ENCODE measurements at regions not wholly inside any gene's neighbourhood (a gene's known extent, or its start where the extent isn't known, plus 50 kb on each side); places are given as distances from the start of the nearest gene placed in this dataset.

GRCh38 chr13:59546178-59546577 is 617.5 kb downstream of the DIAPH3 start:
- no peak for DNase-seq (ENCODE audit: low read depth)

GRCh38 chr13:59547950-59548349 is 615.8 kb downstream of the DIAPH3 start:
- DNase-seq (ENCODE audit: low read depth) = no peak

DNA sequence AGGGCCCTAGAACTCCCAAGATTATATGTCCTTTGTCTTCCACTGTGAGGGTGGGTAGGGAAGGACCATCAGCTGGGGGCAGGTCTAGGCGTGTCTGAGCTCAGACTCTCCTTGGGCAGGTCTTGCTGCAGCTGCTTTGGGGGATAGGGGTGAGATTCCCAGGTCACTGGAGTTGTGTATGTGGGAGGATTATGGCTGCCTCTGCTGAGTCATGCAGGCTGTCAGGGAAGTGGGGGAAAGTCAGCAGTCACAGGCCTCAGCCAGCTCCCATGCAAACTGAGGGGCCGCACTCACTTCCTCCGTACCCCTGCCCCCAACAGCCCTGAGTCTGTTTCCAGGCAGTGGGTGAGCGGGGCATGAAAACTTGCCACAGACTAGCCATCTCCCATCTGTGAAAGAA is 600.8 kb downstream of the DIAPH3 start:
- no peak for DNase-seq (ENCODE audit: low read depth)

GRCh38 chr13:59566561-59566960 is 597.2 kb downstream of the DIAPH3 start:
- no peak for DNase-seq (ENCODE audit: low read depth)

DNA sequence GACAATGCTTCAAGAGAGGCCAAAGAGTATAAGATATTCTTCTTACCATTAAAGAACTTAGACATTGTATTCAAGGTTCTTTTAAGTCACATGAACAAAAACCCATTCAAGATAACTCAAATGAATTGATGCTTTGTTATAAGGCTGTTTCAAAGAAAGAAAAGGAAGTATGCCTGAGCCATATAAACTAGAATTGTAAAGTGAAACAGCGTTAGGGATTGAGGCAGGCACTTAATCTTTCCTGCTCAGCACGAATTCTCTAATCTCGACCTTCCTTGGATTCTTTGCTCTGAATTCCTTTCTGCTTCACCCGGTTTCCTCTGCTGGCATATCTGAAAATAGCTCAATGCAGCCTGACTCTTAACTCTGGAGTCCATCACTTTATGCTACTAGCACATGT is 595.4 kb downstream of the DIAPH3 start:
- no peak for DNase-seq (ENCODE audit: low read depth)

DNA sequence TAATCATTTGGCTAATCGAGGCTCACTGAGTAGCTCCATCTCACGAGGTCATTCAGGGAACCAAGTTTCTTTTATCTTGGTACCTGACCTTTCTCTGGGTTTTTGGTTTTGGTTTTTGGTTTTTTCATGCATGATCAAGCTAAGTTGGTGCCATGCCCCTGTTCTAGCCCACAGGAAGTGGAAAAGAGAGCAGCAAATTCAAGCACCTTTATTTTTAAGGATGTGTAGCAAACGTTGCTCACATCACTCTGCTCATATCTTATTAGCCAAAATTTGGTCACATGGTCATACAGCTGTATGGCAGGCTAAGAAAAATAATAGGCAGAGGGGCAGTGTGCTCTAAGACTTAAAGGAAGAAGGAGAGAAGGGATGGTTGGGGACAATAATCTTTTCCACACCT is 593.5 kb downstream of the DIAPH3 start:
- DNase-seq (ENCODE audit: low read depth) = no peak

DNA sequence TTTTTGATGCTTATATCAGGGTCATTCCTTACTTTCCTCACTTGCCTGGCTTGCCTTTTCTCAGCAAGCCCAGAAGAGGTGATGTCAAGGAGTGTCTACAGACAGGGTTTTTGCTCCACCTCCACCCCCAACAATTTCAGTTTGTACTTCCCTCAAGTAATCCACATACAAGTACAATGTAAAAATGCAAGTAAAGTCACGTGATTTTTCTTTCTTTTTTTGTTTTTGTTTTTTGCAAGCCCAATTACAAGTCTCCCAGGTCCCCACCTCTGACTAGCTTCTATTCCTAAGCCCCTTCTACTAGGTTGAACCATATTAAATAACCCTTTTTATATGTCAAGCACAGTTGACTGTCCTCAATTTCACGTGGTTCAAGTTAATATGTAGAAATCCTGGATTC is 579.6 kb downstream of the DIAPH3 start:
- DNase-seq (ENCODE audit: low read depth) = no peak

- no peak for DNase-seq (ENCODE audit: low read depth)
These were observed 578.7 kb downstream of the DIAPH3 start for GRCh38 chr13:59584761-59585670.

DNA sequence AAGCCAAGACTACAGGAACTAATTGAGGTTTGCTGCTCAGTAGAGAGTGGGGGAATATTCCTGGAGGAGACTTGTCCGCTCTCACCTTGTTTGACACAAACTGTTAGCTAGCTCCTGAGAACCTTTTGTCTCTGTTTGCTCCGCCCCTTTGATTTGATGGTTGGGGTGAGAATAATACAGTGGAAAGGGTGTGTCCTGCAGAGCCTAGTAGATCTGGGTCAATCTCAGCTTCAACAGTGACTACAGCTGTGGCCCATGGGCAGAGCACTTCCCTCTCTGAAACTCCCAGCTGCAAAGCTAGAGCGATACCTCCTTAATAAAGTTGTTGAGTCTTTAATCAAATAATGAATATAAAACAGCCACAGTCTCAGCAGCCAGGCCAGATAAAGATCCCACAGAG is 576.7 kb downstream of the DIAPH3 start:
- DNase-seq (ENCODE audit: low read depth) = no peak

GRCh38 chr13:59587971-59588716 is 575.6 kb downstream of the DIAPH3 start:
- DNase-seq (ENCODE audit: low read depth) = no peak

DNA sequence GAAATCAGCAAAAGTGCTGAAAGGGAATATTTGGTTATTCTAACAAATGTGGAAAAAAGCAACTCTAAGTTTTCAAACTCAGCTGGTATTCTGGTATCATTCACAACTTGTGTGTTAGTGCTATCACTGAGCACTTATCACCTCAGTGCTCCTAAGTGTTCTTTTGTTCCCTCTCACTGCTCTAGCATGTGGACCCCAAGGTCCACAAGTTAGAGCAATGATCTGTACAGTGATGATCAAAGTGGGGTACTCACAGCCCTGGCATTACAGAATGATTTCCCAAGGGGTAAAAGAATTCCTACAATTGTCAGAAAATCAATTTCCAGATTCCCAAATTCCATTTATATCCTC is 575.0 kb downstream of the DIAPH3 start:
- no peak for DNase-seq (ENCODE audit: low read depth)

DNA sequence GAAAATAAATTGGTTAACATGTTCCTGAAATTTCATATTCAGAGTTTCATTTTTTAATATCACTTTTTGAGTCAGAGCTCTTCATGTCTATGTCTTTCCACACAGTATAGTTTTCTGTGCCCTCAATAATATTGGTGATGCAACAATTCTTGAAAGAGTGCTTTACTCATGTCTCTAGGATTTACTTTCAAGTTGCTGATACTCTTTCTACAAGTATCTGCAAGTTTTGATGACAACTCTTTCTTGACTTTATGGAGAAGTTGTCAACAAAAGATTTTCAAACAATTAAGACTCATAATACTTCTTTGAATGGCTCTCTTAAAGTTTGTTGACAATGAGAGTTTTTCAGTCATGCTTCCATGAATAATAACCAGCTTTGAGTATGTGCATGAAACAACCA is 561.7 kb downstream of the DIAPH3 start:
- no peak for DNase-seq (ENCODE audit: low read depth)

- DNase-seq (ENCODE audit: low read depth) = no peak
These were observed 560.1 kb downstream of the DIAPH3 start for GRCh38 chr13:59603646-59604045.

DNA sequence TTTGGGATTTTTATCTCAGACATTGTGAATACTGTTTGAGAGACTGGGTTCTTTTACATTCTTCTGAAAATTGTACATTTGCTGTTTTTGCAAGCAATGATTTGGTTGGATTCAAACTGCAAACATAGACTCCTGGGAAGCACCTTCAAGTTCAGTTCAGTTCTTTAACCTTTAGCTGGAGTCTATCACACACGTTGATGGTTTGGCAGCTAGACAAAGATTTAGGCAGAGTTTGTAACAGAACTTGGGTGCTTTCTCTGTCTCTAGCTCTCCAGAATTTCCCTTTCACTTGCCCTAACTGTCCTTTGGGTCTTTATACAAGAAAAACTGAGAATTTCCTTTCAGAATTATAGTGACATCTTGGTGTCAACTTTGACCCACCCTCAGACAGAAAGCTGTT is 556.6 kb downstream of the DIAPH3 start:
- DNase-seq (ENCODE audit: low read depth) = no peak

- DNase-seq (ENCODE audit: low read depth) = no peak
These were observed 555.9 kb downstream of the DIAPH3 start for GRCh38 chr13:59607780-59608233.

DNA sequence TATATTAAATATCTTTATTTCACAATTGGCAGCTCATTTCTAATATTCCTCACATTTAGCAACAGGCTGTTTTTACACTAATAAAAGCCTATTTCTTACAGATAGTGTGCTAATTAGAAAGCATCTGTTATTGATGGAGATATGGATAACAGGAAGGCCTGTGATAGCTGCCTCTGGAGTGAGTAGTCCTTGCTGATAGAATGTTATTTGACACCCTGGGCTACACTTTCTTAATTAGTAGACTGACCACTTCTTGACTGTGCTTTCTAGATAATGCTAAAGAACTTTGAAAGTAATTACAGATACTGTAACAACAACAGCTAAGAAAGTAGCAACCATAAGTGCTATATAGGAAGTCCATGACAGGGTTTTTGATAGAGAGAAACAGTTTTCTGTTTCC is 554.3 kb downstream of the DIAPH3 start:
- no peak for DNase-seq (ENCODE audit: low read depth)

Measured in stimulated activated CD4-positive, alpha-beta T cell treated with anti-CD3 and anti-CD28 coated beads, Interleukin-2, amount 100 ng/mL, for 4 hours (primary cell).